Liver (tissue), 3 donors: ENCODE measurements at regions not wholly inside any gene's neighbourhood (a gene's known extent, or its start where the extent isn't known, plus 50 kb on each side); places are given as distances from the start of the nearest gene placed in this dataset.

Experiments used
- CTCF ChIP-seq: fragments of 150-350 bp; IDR thresholded peaks from 2 replicates; pipeline ENCODE4 v1.5.1; 2017; ENCODE audit warnings: improper control_type of control experiment, low read depth, low read length; ENCODE audit not compliant: missing input control
- FOXA1 ChIP-seq: IDR thresholded peaks from 2 replicates; pipeline ENCODE4 v1.6.1; 2016; ENCODE audit warnings: antibody characterized with exemption
- GABPA ChIP-seq, 2 donors: IDR thresholded peaks in 1 of 2; conservative IDR thresholded peaks in 1 of 2; 2 replicates each; pipeline ENCODE4 v1.6.1; 2016; ENCODE audit warnings: antibody characterized with exemption in 2 of 2, mild to moderate bottlenecking in 1 of 2, moderate library complexity in 1 of 2
- HNF4A ChIP-seq, 2 donors: conservative IDR thresholded peaks; 2 replicates each; pipeline ENCODE4 v1.6.1; 2016; ENCODE audit warnings: antibody characterized with exemption in 2 of 2, mild to moderate bottlenecking in 2 of 2
- JUND ChIP-seq, 2 donors: IDR thresholded peaks; 2 replicates each; pipeline ENCODE4 v1.6.1; 2016; ENCODE audit warnings: antibody characterized with exemption in 2 of 2
- MAX ChIP-seq: IDR thresholded peaks from 2 replicates; pipeline ENCODE4 v1.6.1; 2016; ENCODE audit warnings: antibody characterized with exemption
- NR2F2 ChIP-seq: IDR thresholded peaks from 2 replicates; pipeline ENCODE4 v1.6.1; 2016; ENCODE audit warnings: antibody characterized with exemption
- RAD21 ChIP-seq, 2 donors: IDR thresholded peaks; 2 replicates each; pipeline ENCODE4 v1.6.1; 2016; ENCODE audit warnings: antibody characterized with exemption in 2 of 2, mild to moderate bottlenecking in 2 of 2
- TAF1 ChIP-seq: conservative IDR thresholded peaks from 2 replicates; pipeline ENCODE4 v1.6.1; 2016; ENCODE audit warnings: antibody characterized with exemption, mild to moderate bottlenecking
- YY1 ChIP-seq: IDR thresholded peaks from 2 replicates; pipeline ENCODE4 v1.6.1; 2016; ENCODE audit warnings: antibody characterized with exemption, mild to moderate bottlenecking
- TF ChIP-seq, protein P1 (sequence below): IDR thresholded peaks from 2 replicates; pipeline ENCODE4 v1.6.1; 2016; ENCODE audit warnings: antibody characterized with exemption, mild to moderate bottlenecking
- TF ChIP-seq, protein P2 (sequence below): IDR thresholded peaks from 2 replicates; pipeline ENCODE4 v1.6.1; 2016; ENCODE audit warnings: antibody characterized with exemption
- TF ChIP-seq, protein P3 (sequence below): IDR thresholded peaks from 2 replicates; pipeline ENCODE4 v1.6.1; 2016; ENCODE audit warnings: antibody characterized with exemption
- donor health status: healthy.
- donor health status: healthy.

DNA sequence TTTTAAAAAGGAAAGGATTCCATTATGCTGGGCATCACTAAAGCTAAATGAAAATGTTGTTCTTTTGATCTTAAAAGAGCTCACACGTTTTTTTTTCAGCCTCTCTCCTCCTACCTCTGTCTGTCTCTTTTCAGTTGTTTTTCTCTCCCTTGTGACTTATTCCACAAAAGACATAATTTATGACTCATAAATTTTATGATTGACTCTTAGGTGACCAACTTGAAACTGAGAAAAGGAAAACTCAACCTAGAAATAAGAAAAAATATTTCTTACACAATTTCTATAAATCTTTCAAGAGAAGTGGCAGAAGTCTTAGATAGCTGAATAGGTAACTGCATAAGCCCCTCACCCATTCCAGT is 227.7 kb upstream of the DDHD1 start:
- TF ChIP-seq, protein P1, sequence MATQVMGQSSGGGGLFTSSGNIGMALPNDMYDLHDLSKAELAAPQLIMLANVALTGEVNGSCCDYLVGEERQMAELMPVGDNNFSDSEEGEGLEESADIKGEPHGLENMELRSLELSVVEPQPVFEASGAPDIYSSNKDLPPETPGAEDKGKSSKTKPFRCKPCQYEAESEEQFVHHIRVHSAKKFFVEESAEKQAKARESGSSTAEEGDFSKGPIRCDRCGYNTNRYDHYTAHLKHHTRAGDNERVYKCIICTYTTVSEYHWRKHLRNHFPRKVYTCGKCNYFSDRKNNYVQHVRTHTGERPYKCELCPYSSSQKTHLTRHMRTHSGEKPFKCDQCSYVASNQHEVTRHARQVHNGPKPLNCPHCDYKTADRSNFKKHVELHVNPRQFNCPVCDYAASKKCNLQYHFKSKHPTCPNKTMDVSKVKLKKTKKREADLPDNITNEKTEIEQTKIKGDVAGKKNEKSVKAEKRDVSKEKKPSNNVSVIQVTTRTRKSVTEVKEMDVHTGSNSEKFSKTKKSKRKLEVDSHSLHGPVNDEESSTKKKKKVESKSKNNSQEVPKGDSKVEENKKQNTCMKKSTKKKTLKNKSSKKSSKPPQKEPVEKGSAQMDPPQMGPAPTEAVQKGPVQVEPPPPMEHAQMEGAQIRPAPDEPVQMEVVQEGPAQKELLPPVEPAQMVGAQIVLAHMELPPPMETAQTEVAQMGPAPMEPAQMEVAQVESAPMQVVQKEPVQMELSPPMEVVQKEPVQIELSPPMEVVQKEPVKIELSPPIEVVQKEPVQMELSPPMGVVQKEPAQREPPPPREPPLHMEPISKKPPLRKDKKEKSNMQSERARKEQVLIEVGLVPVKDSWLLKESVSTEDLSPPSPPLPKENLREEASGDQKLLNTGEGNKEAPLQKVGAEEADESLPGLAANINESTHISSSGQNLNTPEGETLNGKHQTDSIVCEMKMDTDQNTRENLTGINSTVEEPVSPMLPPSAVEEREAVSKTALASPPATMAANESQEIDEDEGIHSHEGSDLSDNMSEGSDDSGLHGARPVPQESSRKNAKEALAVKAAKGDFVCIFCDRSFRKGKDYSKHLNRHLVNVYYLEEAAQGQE: no peak
- no peak for TF ChIP-seq CTCF
- TF ChIP-seq YY1: no peak
- TF ChIP-seq, protein P2, sequence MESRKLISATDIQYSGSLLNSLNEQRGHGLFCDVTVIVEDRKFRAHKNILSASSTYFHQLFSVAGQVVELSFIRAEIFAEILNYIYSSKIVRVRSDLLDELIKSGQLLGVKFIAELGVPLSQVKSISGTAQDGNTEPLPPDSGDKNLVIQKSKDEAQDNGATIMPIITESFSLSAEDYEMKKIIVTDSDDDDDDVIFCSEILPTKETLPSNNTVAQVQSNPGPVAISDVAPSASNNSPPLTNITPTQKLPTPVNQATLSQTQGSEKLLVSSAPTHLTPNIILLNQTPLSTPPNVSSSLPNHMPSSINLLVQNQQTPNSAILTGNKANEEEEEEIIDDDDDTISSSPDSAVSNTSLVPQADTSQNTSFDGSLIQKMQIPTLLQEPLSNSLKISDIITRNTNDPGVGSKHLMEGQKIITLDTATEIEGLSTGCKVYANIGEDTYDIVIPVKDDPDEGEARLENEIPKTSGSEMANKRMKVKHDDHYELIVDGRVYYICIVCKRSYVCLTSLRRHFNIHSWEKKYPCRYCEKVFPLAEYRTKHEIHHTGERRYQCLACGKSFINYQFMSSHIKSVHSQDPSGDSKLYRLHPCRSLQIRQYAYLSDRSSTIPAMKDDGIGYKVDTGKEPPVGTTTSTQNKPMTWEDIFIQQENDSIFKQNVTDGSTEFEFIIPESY: no peak
- TF ChIP-seq RAD21 (IDR thresholded peaks at IDR 0.05): no peak
- TF ChIP-seq JUND (IDR thresholded peaks at IDR 0.05): no peak
- TF ChIP-seq HNF4A (conservative IDR thresholded peaks at IDR 0.05): no peak
- no peak for TF ChIP-seq FOXA1
- TF ChIP-seq TAF1: no peak
- TF ChIP-seq, protein P3, sequence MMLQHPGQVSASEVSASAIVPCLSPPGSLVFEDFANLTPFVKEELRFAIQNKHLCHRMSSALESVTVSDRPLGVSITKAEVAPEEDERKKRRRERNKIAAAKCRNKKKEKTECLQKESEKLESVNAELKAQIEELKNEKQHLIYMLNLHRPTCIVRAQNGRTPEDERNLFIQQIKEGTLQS: no peak
- no peak for TF ChIP-seq GABPA (IDR thresholded peaks at IDR 0.05 in 1 of 2, conservative IDR thresholded peaks at IDR 0.05 in 1 of 2)
- no peak for TF ChIP-seq NR2F2
- no peak for TF ChIP-seq MAX
